SK-N-SH treated with all-trans-retinoic acid at 6 μM for 48 hours (cell line): ENCODE measurements at regions not wholly inside any gene's neighbourhood (a gene's known extent, or its start where the extent isn't known, plus 50 kb on each side); places are given as distances from the start of the nearest gene placed in this dataset.

Experiments used
- TOX ChIP-seq: fragments of 250-450 bp; sonication (Bioruptor Pico); IDR thresholded peaks from 2 replicates; pipeline ENCODE4 v1.8.0; 2021; ENCODE audit warnings: mild to moderate bottlenecking, moderate library complexity, borderline replicate concordance
- ZFP30 ChIP-seq: fragments of 450-650 bp; formaldehyde crosslinking; IDR thresholded peaks from 2 replicates; pipeline ENCODE4 v1.5.0; 2022; ENCODE audit warnings: mild to moderate bottlenecking, moderate library complexity
- TF ChIP-seq, protein P1 (sequence below): fragments of 250-450 bp; sonication (Bioruptor Pico); IDR thresholded peaks from 2 replicates; pipeline ENCODE4 v1.5.1; 2021; ENCODE audit warnings: mild to moderate bottlenecking, moderate library complexity

DNA sequence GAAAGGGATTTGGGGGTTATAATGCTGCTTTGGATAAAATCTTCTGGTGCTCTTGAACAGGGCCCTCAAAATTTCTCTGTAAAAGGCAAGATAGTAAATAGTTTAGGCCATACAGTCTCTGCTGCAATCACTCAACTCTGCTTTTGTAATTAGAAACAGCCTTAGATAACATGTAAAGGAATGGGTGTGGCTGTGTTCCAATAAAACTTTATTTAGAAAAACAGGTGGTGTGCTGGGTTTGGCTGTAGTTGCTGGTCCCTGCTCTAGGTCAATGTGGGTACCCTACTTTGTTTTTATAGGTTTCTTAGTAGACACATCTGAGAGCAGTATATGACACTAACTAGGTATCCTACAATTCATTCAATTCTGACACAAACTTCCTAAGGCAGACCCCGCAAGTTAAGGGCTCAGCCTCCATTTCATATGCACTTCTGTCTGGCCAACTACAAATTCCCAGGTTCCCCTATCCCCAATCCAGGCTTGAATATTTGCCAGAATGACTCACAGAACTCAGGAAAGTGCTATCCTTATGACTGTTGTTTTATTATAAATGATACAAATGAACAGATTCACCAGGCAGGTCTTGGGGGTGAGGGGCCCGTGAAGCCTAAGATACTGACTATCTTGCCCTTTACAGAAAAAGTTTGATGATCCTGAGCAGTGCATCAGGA is 349.9 kb downstream of the RPS24 start:
- TF ChIP-seq, protein P1, sequence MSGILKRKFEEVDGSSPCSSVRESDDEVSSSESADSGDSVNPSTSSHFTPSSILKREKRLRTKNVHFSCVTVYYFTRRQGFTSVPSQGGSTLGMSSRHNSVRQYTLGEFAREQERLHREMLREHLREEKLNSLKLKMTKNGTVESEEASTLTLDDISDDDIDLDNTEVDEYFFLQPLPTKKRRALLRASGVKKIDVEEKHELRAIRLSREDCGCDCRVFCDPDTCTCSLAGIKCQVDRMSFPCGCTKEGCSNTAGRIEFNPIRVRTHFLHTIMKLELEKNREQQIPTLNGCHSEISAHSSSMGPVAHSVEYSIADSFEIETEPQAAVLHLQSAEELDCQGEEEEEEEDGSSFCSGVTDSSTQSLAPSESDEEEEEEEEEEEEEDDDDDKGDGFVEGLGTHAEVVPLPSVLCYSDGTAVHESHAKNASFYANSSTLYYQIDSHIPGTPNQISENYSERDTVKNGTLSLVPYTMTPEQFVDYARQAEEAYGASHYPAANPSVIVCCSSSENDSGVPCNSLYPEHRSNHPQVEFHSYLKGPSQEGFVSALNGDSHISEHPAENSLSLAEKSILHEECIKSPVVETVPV: no peak
- no peak for TF ChIP-seq TOX (CRISPR knock-in tag)
- TF ChIP-seq ZFP30 (CRISPR knock-in tag): no peak
